Testis (tissue), 2 donors: ENCODE measurements at regions not wholly inside any gene's neighbourhood (a gene's known extent, or its start where the extent isn't known, plus 50 kb on each side); places are given as distances from the start of the nearest gene placed in this dataset.

Experiments used
- DNase-seq: peaks from one replicate; pipeline ENCODE4 v3.0.0-alpha.2; 2019
- H3K27ac ChIP-seq, 2 donors: fragments of 200-600 bp; sonication (generic); one replicate each; pipeline ENCODE4 v1.5.1; 2019
- H3K27me3 ChIP-seq: fragments of 200-600 bp; sonication (generic); one replicate; pipeline ENCODE4 v1.5.1; 2019
- H3K36me3 ChIP-seq: fragments of 200-600 bp; sonication (generic); one replicate; pipeline ENCODE4 v1.5.1; 2017; ENCODE audit warnings: low read depth; ENCODE audit errors: missing control alignments
- H3K4me1 ChIP-seq: fragments of 200-600 bp; sonication (generic); one replicate; pipeline ENCODE4 v1.5.1; 2019
- H3K4me3 ChIP-seq, 2 donors: fragments of 200-600 bp; sonication (generic); one replicate each; pipeline ENCODE4 v1.5.1; 2017 to 2019
- H3K9me3 ChIP-seq: fragments of 200-600 bp; sonication (generic); one replicate; pipeline ENCODE4 v1.5.1; 2017
- POLR2A ChIP-seq: fragments of 450-650 bp; IDR thresholded peaks from one replicate; pipeline ENCODE4 v1.6.1; 2017; ENCODE audit warnings: antibody characterized with exemption, mild to moderate bottlenecking, moderate library complexity
- WGBS, 2 donors: methylation state at CpG; one replicate each; pipeline ENCODE4 v1.1.5; 2018; 5-methylcytosine and 5-hydroxymethylcytosine counted together
- intact Hi-C: fragments of 100-400 bp; cut with DNase I; formaldehyde crosslinking; loops from one replicate; pipeline ENCODE4 v1.15.1; 2023; ENCODE audit warnings: low total_unique reads
- TF ChIP-seq, protein P1 (sequence below), 3 experiments: fragments of 450-650 bp in 2 of 3; fragments of 200-600 bp in 1 of 3; sonication (generic) in 1 of 3; IDR thresholded peaks; one replicate each; pipeline ENCODE4 v1.5.1; 2016 to 2019; ENCODE audit warnings: antibody characterized with exemption in 3 of 3, mild to moderate bottlenecking in 2 of 3, moderate library complexity in 1 of 3

- no peaks in the 10 kb centered on the region for H3K36me3 ChIP-seq
- no peaks in the 10 kb centered on the region for H3K4me1 ChIP-seq
- intact Hi-C loops, result no loop called here
- no peaks in the 10 kb centered on the region for H3K9me3 ChIP-seq
- TF ChIP-seq, protein P1, sequence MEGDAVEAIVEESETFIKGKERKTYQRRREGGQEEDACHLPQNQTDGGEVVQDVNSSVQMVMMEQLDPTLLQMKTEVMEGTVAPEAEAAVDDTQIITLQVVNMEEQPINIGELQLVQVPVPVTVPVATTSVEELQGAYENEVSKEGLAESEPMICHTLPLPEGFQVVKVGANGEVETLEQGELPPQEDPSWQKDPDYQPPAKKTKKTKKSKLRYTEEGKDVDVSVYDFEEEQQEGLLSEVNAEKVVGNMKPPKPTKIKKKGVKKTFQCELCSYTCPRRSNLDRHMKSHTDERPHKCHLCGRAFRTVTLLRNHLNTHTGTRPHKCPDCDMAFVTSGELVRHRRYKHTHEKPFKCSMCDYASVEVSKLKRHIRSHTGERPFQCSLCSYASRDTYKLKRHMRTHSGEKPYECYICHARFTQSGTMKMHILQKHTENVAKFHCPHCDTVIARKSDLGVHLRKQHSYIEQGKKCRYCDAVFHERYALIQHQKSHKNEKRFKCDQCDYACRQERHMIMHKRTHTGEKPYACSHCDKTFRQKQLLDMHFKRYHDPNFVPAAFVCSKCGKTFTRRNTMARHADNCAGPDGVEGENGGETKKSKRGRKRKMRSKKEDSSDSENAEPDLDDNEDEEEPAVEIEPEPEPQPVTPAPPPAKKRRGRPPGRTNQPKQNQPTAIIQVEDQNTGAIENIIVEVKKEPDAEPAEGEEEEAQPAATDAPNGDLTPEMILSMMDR (IDR thresholded peaks at IDR 0.05), result no peak
- no peak for TF ChIP-seq POLR2A
- no peaks in the 10 kb centered on the region for H3K27me3 ChIP-seq
- no peak overlapping the region for H3K27ac ChIP-seq
- 59% methylated on average over 6 of the region's 6 CpGs for WGBS, 2 donors
- H3K4me3 ChIP-seq, result no peak overlapping the region
- DNase-seq, result no peak
Measured at GRCh38 chr11:131063638-131064037, 147.4 kb upstream of the SNX19 start.

- no peaks in the 10 kb centered on the region for H3K36me3 ChIP-seq
- peak; percentile 70 for DNase-seq
- H3K27ac ChIP-seq, result no peak overlapping the region
- no peaks in the 10 kb centered on the region for H3K27me3 ChIP-seq
- H3K9me3 ChIP-seq, result no peaks in the 10 kb centered on the region
- whole genome bisulfite sequencing, 2 donors, result 35 to 45% methylated on average over 12 of the region's 12 CpGs
- H3K4me3 ChIP-seq, result no peak overlapping the region
- intact Hi-C loops, result no loop called here
- no peaks in the 10 kb centered on the region for H3K4me1 ChIP-seq
- TF ChIP-seq POLR2A, result no peak
- TF ChIP-seq, protein P1 (IDR thresholded peaks at IDR 0.05), result peak; percentile 38 to 67 (median 43)
Measured at GRCh38 chr11:131064373-131064991, 148.2 kb upstream of the SNX19 start.

DNA sequence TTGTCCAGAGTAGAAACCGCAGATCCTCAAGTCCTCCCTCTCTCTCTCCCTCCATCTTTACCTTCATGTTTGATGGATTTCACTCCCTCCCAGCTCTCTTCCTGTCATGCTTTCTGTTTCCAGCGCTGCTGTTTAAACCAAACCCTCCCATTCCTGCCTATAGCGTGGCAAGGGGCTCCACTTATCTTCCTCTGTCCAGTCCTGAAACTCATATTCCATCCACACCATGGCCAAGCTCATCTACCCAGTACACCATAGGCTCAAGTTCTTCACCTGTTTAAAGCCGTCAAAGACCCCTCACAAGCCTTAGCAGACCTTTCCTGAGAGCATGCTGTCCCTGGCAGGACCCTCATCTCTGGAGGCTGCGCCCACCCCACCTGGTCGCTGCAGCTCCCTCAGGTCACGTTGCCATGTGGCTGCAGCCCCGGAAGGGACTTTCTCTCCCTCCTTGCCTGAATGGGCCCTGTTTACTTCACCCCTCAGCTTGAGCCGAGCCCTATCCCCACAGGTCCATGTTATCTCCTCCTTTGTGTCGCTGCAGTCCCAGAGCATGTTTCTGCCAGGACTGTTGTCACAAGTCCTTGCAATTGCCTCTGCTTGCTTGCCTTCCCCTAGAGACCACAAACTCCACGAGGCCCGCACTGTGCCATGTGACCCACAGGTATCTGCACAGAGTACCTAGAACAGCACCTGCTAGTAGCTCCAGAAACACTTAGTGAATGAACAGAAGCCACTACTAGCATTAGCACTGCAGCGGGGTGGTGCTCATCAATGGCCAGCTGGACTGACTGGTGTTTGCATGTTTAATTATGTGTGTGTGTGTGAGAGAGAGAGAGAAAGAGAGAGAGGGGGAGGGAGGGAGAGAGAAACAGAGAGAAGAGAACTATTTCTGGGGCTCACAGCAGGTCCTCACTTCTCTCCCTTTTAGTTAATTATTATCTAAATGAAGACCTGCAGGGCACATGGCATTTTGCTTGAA is 149.4 kb upstream of the SNX19 start:
- no peaks in the 10 kb centered on the region for H3K4me1 ChIP-seq
- no peaks in the 10 kb centered on the region for H3K36me3 ChIP-seq
- intact Hi-C loops, result no loop called here
- no peaks in the 10 kb centered on the region for H3K27me3 ChIP-seq
- no peak for DNase-seq
- no peak for TF ChIP-seq POLR2A
- TF ChIP-seq, protein P1 (IDR thresholded peaks at IDR 0.05), result no peak
- no peaks in the 10 kb centered on the region for H3K9me3 ChIP-seq
- WGBS, 2 donors, result 81 to 83% methylated on average over 11 to 13 of the region's 13 CpGs
- no peak overlapping the region for H3K4me3 ChIP-seq
- no peak overlapping the region for H3K27ac ChIP-seq

DNA sequence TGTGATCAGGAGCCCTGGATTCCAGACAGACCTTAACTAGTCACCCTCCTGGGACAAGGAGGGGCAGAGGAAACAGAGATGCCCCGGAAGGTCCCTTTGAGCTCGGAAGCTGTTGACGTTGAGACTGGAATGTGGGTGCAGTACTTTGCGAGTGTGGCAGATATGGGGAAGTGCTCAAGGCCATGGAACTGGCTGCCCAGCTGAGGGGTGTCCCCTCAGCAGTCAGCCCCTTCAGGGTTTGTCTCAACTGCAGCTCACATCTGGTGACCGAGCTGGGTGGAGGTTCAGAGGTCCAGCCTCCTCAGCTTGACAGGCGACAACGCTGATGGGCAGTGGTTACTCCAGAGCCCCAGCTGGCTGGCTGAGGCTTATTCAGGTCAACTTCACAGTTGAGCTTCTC is 150.3 kb upstream of the SNX19 start:
- Histone ChIP-seq H3K4me1 (no peaks in the 10 kb centered on the region), H3K27me3 (no peaks in the 10 kb centered on the region), H3K4me3 (no peak overlapping the region), H3K9me3 (no peaks in the 10 kb centered on the region), H3K27ac (no peak overlapping the region), H3K36me3 (no peaks in the 10 kb centered on the region)
- no peak for DNase-seq
- WGBS, 2 donors, result 68 to 73% methylated on average over 6 to 7 of the region's 7 CpGs
- intact Hi-C loops, result no loop called here
- TF ChIP-seq POLR2A, result no peak

DNA sequence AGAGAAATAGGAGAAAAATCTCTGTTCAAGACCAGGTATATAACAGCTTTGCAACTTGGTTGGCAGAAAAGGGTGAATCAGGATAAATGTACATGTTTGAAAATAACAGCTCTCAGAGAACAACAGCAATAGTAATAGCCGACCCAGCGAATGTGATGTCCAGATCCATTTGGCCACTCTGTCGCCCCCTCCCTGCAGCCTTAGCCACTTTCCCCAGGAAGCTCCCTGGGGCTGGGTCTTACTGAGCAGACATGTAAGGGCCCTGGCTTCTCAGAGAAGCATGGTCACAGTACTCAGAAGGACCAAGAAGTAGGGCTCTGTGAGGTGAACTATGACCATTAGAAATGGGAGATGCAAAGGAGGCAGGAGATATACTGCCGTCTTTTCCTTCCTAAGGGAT is 154.1 kb upstream of the SNX19 start:
- intact Hi-C loops, result no loop called here

More for the DNA sequence above, 154.1 kb upstream of the SNX19 start:
- Histone ChIP-seq H3K36me3 (no peaks in the 10 kb centered on the region), H3K27me3 (no peaks in the 10 kb centered on the region), H3K9me3 (no peaks in the 10 kb centered on the region), H3K4me3 (no peak overlapping the region), H3K4me1 (no peaks in the 10 kb centered on the region), H3K27ac (no peak overlapping the region)
- 64 to 89% methylated on average over 4 of the region's 4 CpGs for WGBS, 2 donors
- TF ChIP-seq, protein P1 (IDR thresholded peaks at IDR 0.05), result no peak
- no peak for TF ChIP-seq POLR2A
- no peak for DNase-seq
